ENCODE measurements at regions not wholly inside any gene's neighbourhood (a gene's known extent, or its start where the extent isn't known, plus 50 kb on each side); places are given as distances from the start of the nearest gene placed in this dataset.

DNA sequence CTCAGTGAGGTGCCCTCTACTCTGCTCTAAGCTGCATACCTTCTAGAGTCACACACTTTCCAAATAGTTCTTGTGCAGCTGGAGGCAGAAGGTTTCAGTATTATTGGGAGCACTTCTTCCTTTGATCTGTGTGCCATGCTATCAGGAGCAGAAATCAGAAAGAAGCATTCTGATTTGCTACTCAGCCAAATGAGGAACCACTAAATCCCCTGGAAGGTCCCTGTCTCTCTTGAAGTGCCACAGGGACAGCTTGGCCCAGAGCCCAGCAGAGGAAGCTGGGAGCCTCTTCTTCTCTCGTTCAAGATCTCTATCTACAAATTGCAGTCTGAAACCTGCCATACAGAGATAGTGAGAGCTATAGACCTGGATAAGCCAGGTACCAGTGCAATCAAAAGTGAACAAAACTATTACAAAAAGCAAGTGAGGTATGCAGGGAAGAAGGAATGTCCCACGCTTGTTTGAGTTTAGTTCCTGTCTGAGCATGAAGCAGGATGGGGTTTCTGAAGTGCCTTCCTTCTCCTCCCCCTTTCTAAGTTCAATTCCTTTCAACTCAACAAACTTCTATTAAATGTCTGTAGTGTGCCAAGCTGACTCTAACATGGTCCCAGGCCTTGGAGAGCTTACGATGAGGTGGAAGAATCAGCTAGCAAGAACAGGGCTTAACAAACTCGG is 100.9 kb upstream of the PARP11 start:
- TF ChIP-seq, protein P1, sequence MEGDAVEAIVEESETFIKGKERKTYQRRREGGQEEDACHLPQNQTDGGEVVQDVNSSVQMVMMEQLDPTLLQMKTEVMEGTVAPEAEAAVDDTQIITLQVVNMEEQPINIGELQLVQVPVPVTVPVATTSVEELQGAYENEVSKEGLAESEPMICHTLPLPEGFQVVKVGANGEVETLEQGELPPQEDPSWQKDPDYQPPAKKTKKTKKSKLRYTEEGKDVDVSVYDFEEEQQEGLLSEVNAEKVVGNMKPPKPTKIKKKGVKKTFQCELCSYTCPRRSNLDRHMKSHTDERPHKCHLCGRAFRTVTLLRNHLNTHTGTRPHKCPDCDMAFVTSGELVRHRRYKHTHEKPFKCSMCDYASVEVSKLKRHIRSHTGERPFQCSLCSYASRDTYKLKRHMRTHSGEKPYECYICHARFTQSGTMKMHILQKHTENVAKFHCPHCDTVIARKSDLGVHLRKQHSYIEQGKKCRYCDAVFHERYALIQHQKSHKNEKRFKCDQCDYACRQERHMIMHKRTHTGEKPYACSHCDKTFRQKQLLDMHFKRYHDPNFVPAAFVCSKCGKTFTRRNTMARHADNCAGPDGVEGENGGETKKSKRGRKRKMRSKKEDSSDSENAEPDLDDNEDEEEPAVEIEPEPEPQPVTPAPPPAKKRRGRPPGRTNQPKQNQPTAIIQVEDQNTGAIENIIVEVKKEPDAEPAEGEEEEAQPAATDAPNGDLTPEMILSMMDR (IDR thresholded peaks at IDR 0.05; ENCODE audit: insufficient read depth, low read length) = no peak
- DNase-seq (ENCODE audit: low read depth) = no peak
- no peak overlapping the region for H3K4me3 ChIP-seq (ENCODE audit: low read depth, low read length)

DNA sequence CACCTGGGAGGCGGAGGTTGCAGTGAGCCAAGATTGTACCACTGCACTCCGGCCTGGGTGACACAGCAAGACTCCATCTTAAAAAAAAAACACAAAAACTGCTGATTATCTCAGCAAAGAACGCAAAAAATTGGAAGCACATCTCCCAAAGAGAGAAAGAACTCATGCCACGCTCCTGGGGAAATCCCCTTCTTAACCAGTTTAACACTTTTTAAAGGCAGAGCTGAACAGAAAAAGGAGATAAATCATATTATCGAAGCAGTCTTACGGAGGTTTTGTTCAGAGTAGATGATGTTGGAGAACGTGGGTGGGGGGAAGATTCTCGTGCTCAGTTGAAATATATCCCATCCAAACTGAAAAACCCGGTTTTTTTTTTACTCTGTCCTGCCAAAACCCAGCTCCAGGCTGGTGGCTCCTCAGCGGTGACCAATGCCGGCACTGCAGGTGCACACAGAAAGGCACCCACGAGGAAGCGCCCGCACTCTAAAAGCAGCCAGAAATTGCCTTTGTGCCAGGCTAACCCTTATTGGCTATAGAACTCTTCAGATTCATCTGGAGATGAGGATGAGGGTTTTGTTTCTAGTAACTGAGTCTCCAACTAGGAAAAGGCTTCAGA is 100.2 kb upstream of the PARP11 start:
- TF ChIP-seq, protein P1 (IDR thresholded peaks at IDR 0.05; ENCODE audit: insufficient read depth, low read length) = no peak
- DNase-seq (ENCODE audit: low read depth) = no peak

DNA sequence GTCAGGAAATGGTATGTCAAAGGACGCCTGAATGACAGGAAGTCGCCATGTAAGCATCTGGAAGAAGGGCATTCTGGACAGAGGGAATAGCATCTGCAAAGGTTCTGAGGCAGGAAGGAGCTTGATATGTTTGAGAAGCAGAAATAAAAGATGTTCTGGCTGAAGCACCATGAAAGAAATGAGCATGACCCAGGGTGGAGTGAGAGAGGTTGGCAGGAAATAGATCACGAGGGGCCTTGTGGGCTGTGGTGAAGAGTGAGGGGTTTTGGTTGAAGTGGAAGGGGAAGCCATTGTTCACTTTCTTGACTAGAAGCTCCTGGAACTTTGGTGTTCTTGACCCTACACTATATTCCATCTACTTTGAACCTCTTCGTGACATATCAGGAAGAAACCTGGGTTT is 99.4 kb upstream of the PARP11 start:
- H3K4me3 ChIP-seq (ENCODE audit: low read depth, low read length) = no peak overlapping the region
- DNase-seq (ENCODE audit: low read depth) = no peak
- TF ChIP-seq, protein P1 (IDR thresholded peaks at IDR 0.05; ENCODE audit: insufficient read depth, low read length) = no peak

More for the DNA sequence above, 100.2 kb upstream of the PARP11 start:
- H3K4me3 ChIP-seq (ENCODE audit: low read depth, low read length) = no peak overlapping the region

DNA sequence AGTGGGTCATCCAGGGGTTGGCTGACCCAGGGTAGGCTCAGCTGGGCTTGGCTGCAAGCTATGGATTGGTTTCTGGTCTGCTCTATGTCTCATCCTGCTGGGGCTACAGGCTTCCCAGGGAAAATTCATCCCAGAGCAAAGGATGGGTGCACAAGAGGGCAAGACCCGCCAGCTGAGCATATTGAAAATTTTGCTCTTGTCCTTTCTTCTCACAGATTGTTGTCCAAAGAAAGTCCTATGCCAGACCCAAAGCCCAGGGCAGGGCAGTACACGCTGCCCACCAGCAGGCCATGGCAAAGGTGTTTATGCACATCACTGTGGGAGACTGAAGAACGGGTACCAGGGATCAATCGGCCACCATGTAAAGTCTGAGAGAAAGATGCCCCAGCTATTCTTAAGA is 95.3 kb upstream of the PARP11 start:
- no peak for DNase-seq (ENCODE audit: low read depth)
- TF ChIP-seq, protein P1 (IDR thresholded peaks at IDR 0.05; ENCODE audit: insufficient read depth, low read length) = no peak
- H3K4me3 ChIP-seq (ENCODE audit: low read depth, low read length) = no peak overlapping the region

DNA sequence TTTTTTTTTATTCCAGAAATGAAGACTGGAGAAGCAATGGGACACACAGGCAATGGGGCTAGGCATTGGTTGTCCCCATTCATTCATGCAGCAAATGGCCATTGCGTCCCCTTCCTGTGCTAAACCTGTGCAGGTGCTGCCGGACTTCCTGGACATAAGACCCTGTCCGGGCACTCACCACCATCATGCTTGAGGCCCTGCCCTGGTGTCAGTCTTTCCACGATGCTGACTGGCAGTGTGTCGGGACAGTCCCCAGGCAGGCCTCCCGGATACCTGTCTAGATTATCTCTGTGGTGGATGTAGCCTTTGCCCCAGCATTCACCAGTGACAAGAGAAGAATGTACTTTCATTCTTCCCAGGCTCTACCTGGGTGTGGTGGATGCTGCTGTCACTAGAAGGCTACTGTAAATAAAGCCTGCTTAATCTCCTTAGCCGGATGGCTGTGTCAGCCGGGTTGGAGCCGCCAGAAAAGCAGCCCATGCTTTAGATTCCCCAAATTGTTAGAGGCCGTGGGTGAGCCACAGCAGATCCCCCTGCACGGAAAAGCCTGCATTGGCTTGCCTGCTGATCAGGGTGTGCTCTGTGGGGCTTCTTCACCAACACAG is 94.5 kb upstream of the PARP11 start:
- H3K4me3 ChIP-seq (ENCODE audit: low read depth, low read length) = no peak overlapping the region
- no peak for DNase-seq (ENCODE audit: low read depth)
- TF ChIP-seq, protein P1 (IDR thresholded peaks at IDR 0.05; ENCODE audit: insufficient read depth, low read length) = no peak

DNA sequence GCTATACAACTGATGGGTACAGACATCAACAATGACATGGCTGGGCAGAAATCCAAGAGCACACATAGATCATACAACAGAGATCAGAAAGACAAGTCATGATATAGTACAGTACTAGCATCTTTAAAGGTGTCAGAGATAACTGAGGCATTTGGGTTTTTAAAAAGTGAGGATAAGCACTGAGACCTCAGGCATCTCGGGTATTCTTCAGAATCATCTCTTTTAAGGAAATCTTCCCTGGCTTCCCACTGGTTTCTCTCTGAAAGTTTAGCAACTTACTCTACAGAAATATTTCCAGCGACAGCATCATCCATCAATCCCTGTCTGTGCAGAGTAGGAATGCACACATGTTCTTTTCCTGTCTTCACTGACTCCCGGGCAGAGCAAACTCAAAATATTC is 93.2 kb upstream of the PARP11 start:
- TF ChIP-seq, protein P1 (IDR thresholded peaks at IDR 0.05; ENCODE audit: insufficient read depth, low read length) = no peak
- no peak overlapping the region for H3K4me3 ChIP-seq (ENCODE audit: low read depth, low read length)
- no peak for DNase-seq (ENCODE audit: low read depth)

Data from fibroblast of the aortic adventitia (primary cell).